Loucy (cell line): ENCODE measurements at regions not wholly inside any gene's neighbourhood (a gene's known extent, or its start where the extent isn't known, plus 50 kb on each side); places are given as distances from the start of the nearest gene placed in this dataset.

Experiments used
- H2AFZ ChIP-seq: fragments of 200-600 bp; sonication (generic); 2 replicates; pipeline ENCODE4 v1.6.0; 2016; ENCODE audit warnings: antibody characterized with exemption, mild to moderate bottlenecking, low read length, moderate library complexity
- H3F3A ChIP-seq: fragments of 200-600 bp; 2 replicates; pipeline ENCODE4 v1.6.0; 2016; ENCODE audit warnings: antibody characterized with exemption, low read depth, mild to moderate bottlenecking
- H3K27me3 ChIP-seq: fragments of 200-600 bp; sonication (generic); 2 replicates; pipeline ENCODE4 v1.6.1; 2014; ENCODE audit warnings: low read length, mild to moderate bottlenecking; ENCODE audit not compliant: insufficient read depth, poor library complexity, severe bottlenecking
- H3K36me3 ChIP-seq: fragments of 200-600 bp; sonication (generic); 2 replicates; pipeline ENCODE4 v1.6.1; 2016; ENCODE audit warnings: low read length; ENCODE audit not compliant: insufficient read depth
- H3K4me1 ChIP-seq: fragments of 200-600 bp; sonication (generic); 2 replicates; pipeline ENCODE4 v1.5.1; 2014; ENCODE audit warnings: low read length, mild to moderate bottlenecking; ENCODE audit not compliant: insufficient read depth, poor library complexity, severe bottlenecking
- H3K4me2 ChIP-seq: fragments of 200-600 bp; sonication (generic); 2 replicates; pipeline ENCODE4 v1.6.0; 2014; ENCODE audit warnings: antibody characterized with exemption, low read length, low read depth, mild to moderate bottlenecking; ENCODE audit not compliant: poor library complexity, severe bottlenecking
- H3K4me3 ChIP-seq: fragments of 200-600 bp; sonication (generic); 2 replicates; pipeline ENCODE4 v1.5.1; 2014; ENCODE audit warnings: low read length, mild to moderate bottlenecking, mixed read lengths; ENCODE audit not compliant: poor library complexity, severe bottlenecking
- H3K79me2 ChIP-seq: fragments of 200-600 bp; sonication (generic); 2 replicates; pipeline ENCODE4 v1.6.1; 2014; ENCODE audit warnings: low read length; ENCODE audit not compliant: insufficient read depth
- H3K9ac ChIP-seq: fragments of 200-600 bp; sonication (generic); 2 replicates; pipeline ENCODE4 v1.6.0; 2014; ENCODE audit warnings: mild to moderate bottlenecking, low read depth, low read length, moderate library complexity; ENCODE audit not compliant: poor library complexity, severe bottlenecking
- H3K9me2 ChIP-seq: fragments of 200-600 bp; sonication (generic); replicated peaks from 2 replicates; pipeline ENCODE4 v1.6.1; 2016; ENCODE audit warnings: low read depth, low read length, mixed read lengths
- H3K9me3 ChIP-seq: fragments of 200-600 bp; sonication (generic); 2 replicates; pipeline ENCODE4 v1.6.1; 2014; ENCODE audit warnings: mild to moderate bottlenecking, antibody characterized with exemption, low read length, low read depth; ENCODE audit not compliant: insufficient read depth
- H4K20me1 ChIP-seq: fragments of 200-600 bp; sonication (generic); 2 replicates; pipeline ENCODE4 v1.6.0; 2014; ENCODE audit warnings: antibody characterized with exemption, low read length, mild to moderate bottlenecking; ENCODE audit not compliant: insufficient read depth, poor library complexity, severe bottlenecking
- EZH2phosphoT487 ChIP-seq: fragments of 200-600 bp; IDR thresholded peaks from 2 replicates; pipeline ENCODE4 v1.6.1; 2018; ENCODE audit warnings: antibody characterized with exemption, mild to moderate bottlenecking, moderate library complexity, borderline replicate concordance
- TF ChIP-seq, protein P1 (sequence below): fragments of 200-600 bp; sonication (generic); conservative IDR thresholded peaks from 2 replicates; pipeline ENCODE4 v1.5.1; 2014; ENCODE audit warnings: mild to moderate bottlenecking, antibody characterized with exemption, low read length

DNA sequence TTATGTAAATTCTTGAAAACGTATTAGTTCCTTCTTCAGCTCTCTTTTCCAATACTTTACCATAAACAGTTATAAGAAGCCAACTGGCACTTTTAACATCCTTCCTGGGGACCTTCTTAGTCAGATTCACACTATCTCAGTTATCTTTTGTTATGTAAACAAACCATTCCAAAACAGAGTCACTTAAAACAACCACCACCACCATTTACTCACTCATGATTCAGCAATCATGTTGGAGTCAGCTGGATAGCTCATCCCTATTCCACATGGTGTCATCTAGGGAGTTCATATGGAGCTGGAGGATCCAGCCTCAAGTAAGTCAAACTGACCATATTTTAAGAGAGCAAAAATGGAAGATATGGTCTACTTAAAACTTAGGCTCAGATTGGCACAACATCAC, 240.3 kb upstream of the IRX3 start:
- Histone ChIP-seq H2AFZ (no peak overlapping the region), H3K9me2 (no peaks in the 10 kb centered on the region), H3F3A (no peaks in the 10 kb centered on the region), H3K27me3 (no peaks in the 10 kb centered on the region), H3K79me2 (no peaks in the 10 kb centered on the region), H3K9me3 (no peaks in the 10 kb centered on the region), H3K9ac (no peak overlapping the region), H3K4me1 (no peaks in the 10 kb centered on the region), H3K4me2 (no peak overlapping the region), H4K20me1 (no peaks in the 10 kb centered on the region), H3K4me3 (no peak overlapping the region), H3K36me3 (no peaks in the 10 kb centered on the region)
- no peak for TF ChIP-seq EZH2phosphoT487
- TF ChIP-seq, protein P1, sequence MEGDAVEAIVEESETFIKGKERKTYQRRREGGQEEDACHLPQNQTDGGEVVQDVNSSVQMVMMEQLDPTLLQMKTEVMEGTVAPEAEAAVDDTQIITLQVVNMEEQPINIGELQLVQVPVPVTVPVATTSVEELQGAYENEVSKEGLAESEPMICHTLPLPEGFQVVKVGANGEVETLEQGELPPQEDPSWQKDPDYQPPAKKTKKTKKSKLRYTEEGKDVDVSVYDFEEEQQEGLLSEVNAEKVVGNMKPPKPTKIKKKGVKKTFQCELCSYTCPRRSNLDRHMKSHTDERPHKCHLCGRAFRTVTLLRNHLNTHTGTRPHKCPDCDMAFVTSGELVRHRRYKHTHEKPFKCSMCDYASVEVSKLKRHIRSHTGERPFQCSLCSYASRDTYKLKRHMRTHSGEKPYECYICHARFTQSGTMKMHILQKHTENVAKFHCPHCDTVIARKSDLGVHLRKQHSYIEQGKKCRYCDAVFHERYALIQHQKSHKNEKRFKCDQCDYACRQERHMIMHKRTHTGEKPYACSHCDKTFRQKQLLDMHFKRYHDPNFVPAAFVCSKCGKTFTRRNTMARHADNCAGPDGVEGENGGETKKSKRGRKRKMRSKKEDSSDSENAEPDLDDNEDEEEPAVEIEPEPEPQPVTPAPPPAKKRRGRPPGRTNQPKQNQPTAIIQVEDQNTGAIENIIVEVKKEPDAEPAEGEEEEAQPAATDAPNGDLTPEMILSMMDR = no peak

DNA sequence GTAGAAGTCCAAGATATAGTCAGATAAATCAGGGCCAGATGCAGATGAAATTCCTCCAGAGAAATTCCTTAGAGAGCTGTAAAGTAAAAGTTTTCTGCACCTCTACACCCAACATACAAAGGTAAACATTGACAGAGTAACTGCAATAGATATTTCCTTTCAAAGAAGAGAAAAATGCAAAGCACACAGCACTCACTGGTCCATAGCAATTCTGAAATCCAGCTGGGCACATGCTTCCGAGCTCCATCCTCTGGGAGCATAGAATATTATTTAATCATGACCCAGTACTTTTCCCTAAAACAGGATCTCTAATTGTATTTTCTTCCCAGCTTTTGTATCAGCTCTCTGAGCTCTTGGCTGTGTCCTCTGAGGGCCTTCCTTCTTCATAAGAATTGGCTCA, 239.5 kb upstream of the IRX3 start:
- Histone ChIP-seq H3K4me1 (no peaks in the 10 kb centered on the region), H3K4me2 (no peak overlapping the region), H3K36me3 (no peaks in the 10 kb centered on the region), H3K27me3 (no peaks in the 10 kb centered on the region), H3K9me2 (no peaks in the 10 kb centered on the region), H3K79me2 (no peaks in the 10 kb centered on the region), H3K4me3 (no peak overlapping the region), H3K9ac (no peak overlapping the region), H3F3A (no peaks in the 10 kb centered on the region), H3K9me3 (no peaks in the 10 kb centered on the region), H4K20me1 (no peaks in the 10 kb centered on the region), H2AFZ (no peak overlapping the region)
- TF ChIP-seq, protein P1 = no peak

DNA sequence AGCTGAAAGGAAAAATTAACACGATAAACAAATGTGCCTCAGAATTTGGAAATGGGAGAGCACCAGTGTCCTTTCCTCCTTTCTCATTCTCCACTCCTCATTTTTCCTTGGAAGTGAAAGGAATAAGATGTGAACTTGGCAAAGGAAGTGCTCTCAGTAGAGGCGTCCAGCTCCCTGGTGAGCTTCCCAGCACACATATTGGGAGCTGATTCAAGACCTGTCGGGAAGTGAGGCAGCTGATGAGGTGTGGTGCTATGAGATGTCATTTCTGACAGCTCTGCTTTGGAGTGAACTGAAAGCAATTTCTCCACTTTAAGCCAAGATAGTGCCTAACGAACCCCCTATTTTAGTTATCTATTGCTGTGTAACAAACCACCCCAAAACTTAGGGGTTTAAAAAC, 238.5 kb upstream of the IRX3 start:
- TF ChIP-seq, protein P1 = no peak
- TF ChIP-seq EZH2phosphoT487 = no peak
- Histone ChIP-seq H4K20me1 (no peaks in the 10 kb centered on the region), H3K4me2 (no peak overlapping the region), H3K9me2 (no peaks in the 10 kb centered on the region), H3K4me1 (no peaks in the 10 kb centered on the region), H2AFZ (no peak overlapping the region), H3F3A (no peaks in the 10 kb centered on the region), H3K9ac (no peak overlapping the region), H3K79me2 (no peaks in the 10 kb centered on the region), H3K36me3 (no peaks in the 10 kb centered on the region), H3K27me3 (no peaks in the 10 kb centered on the region), H3K4me3 (no peak overlapping the region), H3K9me3 (no peaks in the 10 kb centered on the region)
